ENCODE measurements at regions not wholly inside any gene's neighbourhood (a gene's known extent, or its start where the extent isn't known, plus 50 kb on each side); places are given as distances from the start of the nearest gene placed in this dataset.

GRCh38 chr1:88053065-88053464, 631.0 kb upstream of the PKN2 start:
- Histone ChIP-seq H3K4me1 (ENCODE audit: control insufficient read depth, extremely low read depth, insufficient read depth, low read length) (no peaks in the 10 kb centered on the region), H3K27me3 (ENCODE audit: control insufficient read depth, insufficient read depth, low read length) (no peaks in the 10 kb centered on the region), H3K4me2 (ENCODE audit: extremely low read depth, insufficient read depth, low read length) (no peak overlapping the region), H2AFZ (ENCODE audit: low read length) (no peak overlapping the region), H3K36me3 (ENCODE audit: control insufficient read depth, insufficient read depth, low read length) (no peaks in the 10 kb centered on the region), H3K27ac (ENCODE audit: insufficient read depth, low read length) (no peak overlapping the region), H3K4me3 (replicated peaks in 1 of 4; ENCODE audit: control extremely low read depth in 1 of 4, insufficient read depth in 1 of 4, low read depth in 3 of 4, low read length in 4 of 4) (no peak overlapping the region), H3K9me3 (ENCODE audit: control insufficient read depth, insufficient read depth, low read depth, low read length) (no peaks in the 10 kb centered on the region), H4K20me1 (ENCODE audit: control insufficient read depth, extremely low read depth, insufficient read depth, low read length) (no peaks in the 10 kb centered on the region), H3K9ac (ENCODE audit: insufficient read depth, low read length) (no peak overlapping the region), H3K79me2 (ENCODE audit: control insufficient read depth, insufficient read depth, low read length) (no peaks in the 10 kb centered on the region)
- no peak for TF ChIP-seq CTCF (conservative IDR thresholded peaks at IDR 0.05 in 1 of 2, IDR thresholded peaks at IDR 0.05 in 1 of 2; ENCODE audit: low read depth in 1 of 2, low read length in 2 of 2)
- TF ChIP-seq EZH2 (IDR thresholded peaks at IDR 0.05; ENCODE audit: low read length, missing control alignments) = no peak
- DNase-seq (ENCODE audit: low read depth in 2 of 2) = no peak

- Histone ChIP-seq H3K4me1 (ENCODE audit: control insufficient read depth, extremely low read depth, insufficient read depth, low read length) (no peaks in the 10 kb centered on the region), H3K79me2 (ENCODE audit: control insufficient read depth, insufficient read depth, low read length) (no peaks in the 10 kb centered on the region), H3K4me3 (replicated peaks in 1 of 4; ENCODE audit: control extremely low read depth in 1 of 4, insufficient read depth in 1 of 4, low read depth in 3 of 4, low read length in 4 of 4) (no peak overlapping the region), H4K20me1 (ENCODE audit: control insufficient read depth, extremely low read depth, insufficient read depth, low read length) (no peaks in the 10 kb centered on the region), H3K9ac (ENCODE audit: insufficient read depth, low read length) (no peak overlapping the region), H3K27me3 (ENCODE audit: control insufficient read depth, insufficient read depth, low read length) (no peaks in the 10 kb centered on the region), H3K9me3 (ENCODE audit: control insufficient read depth, insufficient read depth, low read depth, low read length) (no peaks in the 10 kb centered on the region), H3K4me2 (ENCODE audit: extremely low read depth, insufficient read depth, low read length) (no peak overlapping the region), H2AFZ (ENCODE audit: low read length) (no peak overlapping the region), H3K27ac (ENCODE audit: insufficient read depth, low read length) (no peak overlapping the region), H3K36me3 (ENCODE audit: control insufficient read depth, insufficient read depth, low read length) (no peaks in the 10 kb centered on the region)
- no peak for DNase-seq (ENCODE audit: low read depth in 2 of 2)
- TF ChIP-seq EZH2 (IDR thresholded peaks at IDR 0.05; ENCODE audit: low read length, missing control alignments) (no peak), CTCF (conservative IDR thresholded peaks at IDR 0.05 in 1 of 2, IDR thresholded peaks at IDR 0.05 in 1 of 2; ENCODE audit: low read depth in 1 of 2, low read length in 2 of 2) (no peak)
Observed at GRCh38 chr1:88056881-88057280, 627.2 kb upstream of the PKN2 start.

DNA sequence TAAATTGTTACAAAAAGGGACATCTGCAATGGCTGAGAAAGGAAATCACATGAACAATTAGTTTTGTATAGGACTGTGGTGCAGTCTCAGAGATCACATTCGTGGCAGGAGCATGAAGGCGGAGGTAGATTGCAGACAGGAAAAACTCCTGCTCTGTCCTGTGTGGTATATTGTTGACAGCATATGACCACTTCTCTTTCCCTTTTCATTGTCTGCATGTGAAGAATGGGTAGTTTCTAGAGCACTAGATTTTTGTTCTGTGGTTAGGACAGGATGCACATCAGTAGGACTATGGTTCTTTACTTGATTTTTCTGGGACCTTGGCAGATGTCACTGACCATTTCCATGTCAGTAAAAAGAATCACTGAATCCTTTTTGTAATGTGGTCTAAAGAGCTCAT, 625.9 kb upstream of the PKN2 start:
- Histone ChIP-seq H3K9me3 (ENCODE audit: control insufficient read depth, insufficient read depth, low read depth, low read length) (no peaks in the 10 kb centered on the region), H3K4me2 (ENCODE audit: extremely low read depth, insufficient read depth, low read length) (no peak overlapping the region), H3K36me3 (ENCODE audit: control insufficient read depth, insufficient read depth, low read length) (no peaks in the 10 kb centered on the region), H3K4me1 (ENCODE audit: control insufficient read depth, extremely low read depth, insufficient read depth, low read length) (no peaks in the 10 kb centered on the region), H2AFZ (ENCODE audit: low read length) (no peak overlapping the region), H4K20me1 (ENCODE audit: control insufficient read depth, extremely low read depth, insufficient read depth, low read length) (no peaks in the 10 kb centered on the region), H3K79me2 (ENCODE audit: control insufficient read depth, insufficient read depth, low read length) (no peaks in the 10 kb centered on the region), H3K4me3 (replicated peaks in 1 of 4; ENCODE audit: control extremely low read depth in 1 of 4, insufficient read depth in 1 of 4, low read depth in 3 of 4, low read length in 4 of 4) (no peak overlapping the region), H3K27ac (ENCODE audit: insufficient read depth, low read length) (no peak overlapping the region), H3K9ac (ENCODE audit: insufficient read depth, low read length) (no peak overlapping the region), H3K27me3 (ENCODE audit: control insufficient read depth, insufficient read depth, low read length) (no peaks in the 10 kb centered on the region)
- DNase-seq (ENCODE audit: low read depth in 2 of 2) = no peak
- TF ChIP-seq EZH2 (IDR thresholded peaks at IDR 0.05; ENCODE audit: low read length, missing control alignments) (no peak), CTCF (conservative IDR thresholded peaks at IDR 0.05 in 1 of 2, IDR thresholded peaks at IDR 0.05 in 1 of 2; ENCODE audit: low read depth in 1 of 2, low read length in 2 of 2) (no peak)

All from fibroblast of lung (primary cell).